ENCODE measurements at regions not wholly inside any gene's neighbourhood (a gene's known extent, or its start where the extent isn't known, plus 50 kb on each side); places are given as distances from the start of the nearest gene placed in this dataset.
A peak's percentile ranks its signal among the peaks of the same experiment; 100 is the strongest.

- TF ChIP-seq THRA (CRISPR knock-in tag; IDR thresholded peaks at IDR 0.05; ENCODE audit: borderline replicate concordance) (0 out of 2 replicates have a peak, but pooled peaks have one; percentile 19), ZNF557 (CRISPR knock-in tag; IDR thresholded peaks at IDR 0.05) (0 out of 2 replicates have a peak, but pooled peaks have one; percentile 77), ZNF569 (CRISPR knock-in tag; IDR thresholded peaks at IDR 0.05; ENCODE audit: borderline replicate concordance) (no peak), ZNF567 (CRISPR knock-in tag; IDR thresholded peaks at IDR 0.05; ENCODE audit: borderline replicate concordance) (no peak), CEBPG (CRISPR knock-in tag; IDR thresholded peaks at IDR 0.05) (peak; percentile 51), ZNF10 (CRISPR knock-in tag; IDR thresholded peaks at IDR 0.05; ENCODE audit: borderline replicate concordance, low read depth) (no peak), ZNF709 (CRISPR knock-in tag; IDR thresholded peaks at IDR 0.05) (no peak), ATF3 (CRISPR knock-in tag; IDR thresholded peaks at IDR 0.05) (peak; percentile 28; the same call in 1 of the 2 replicates), ZHX2 (IDR thresholded peaks at IDR 0.05; ENCODE audit: low read depth) (no peak), ZHX2 (CRISPR knock-in tag; IDR thresholded peaks at IDR 0.05; ENCODE audit: borderline replicate concordance) (no peak; the same call in 1 of the 2 replicates), ETV6 (CRISPR knock-in tag; conservative IDR thresholded peaks at IDR 0.05) (0 out of 2 replicates have a peak, but pooled peaks have one; percentile 39), SIN3A (IDR thresholded peaks at IDR 0.05; ENCODE audit: borderline replicate concordance, low read depth, low read length) (no peak), ZBTB4 (CRISPR knock-in tag; IDR thresholded peaks at IDR 0.05; ENCODE audit: borderline replicate concordance) (no peak)
- TF ChIP-seq, protein P1, sequence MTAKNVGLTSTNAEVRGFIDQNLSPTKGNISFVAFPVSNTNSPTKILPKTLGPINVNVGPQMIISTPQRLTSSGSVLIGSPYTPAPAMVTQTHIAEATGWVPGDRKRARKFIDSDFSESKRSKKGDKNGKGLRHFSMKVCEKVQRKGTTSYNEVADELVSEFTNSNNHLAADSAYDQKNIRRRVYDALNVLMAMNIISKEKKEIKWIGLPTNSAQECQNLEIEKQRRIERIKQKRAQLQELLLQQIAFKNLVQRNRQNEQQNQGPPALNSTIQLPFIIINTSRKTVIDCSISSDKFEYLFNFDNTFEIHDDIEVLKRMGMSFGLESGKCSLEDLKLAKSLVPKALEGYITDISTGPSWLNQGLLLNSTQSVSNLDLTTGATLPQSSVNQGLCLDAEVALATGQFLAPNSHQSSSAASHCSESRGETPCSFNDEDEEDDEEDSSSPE (CRISPR knock-in tag; IDR thresholded peaks at IDR 0.05) = no peak
These were observed 302.6 kb upstream of the TBL1XR1 start (continued) for GRCh38 chr3:177499779-177500423.
